ENCODE measurements at regions not wholly inside any gene's neighbourhood (a gene's known extent, or its start where the extent isn't known, plus 50 kb on each side); places are given as distances from the start of the nearest gene placed in this dataset.
A peak's percentile ranks its signal among the peaks of the same experiment; 100 is the strongest.

DNA sequence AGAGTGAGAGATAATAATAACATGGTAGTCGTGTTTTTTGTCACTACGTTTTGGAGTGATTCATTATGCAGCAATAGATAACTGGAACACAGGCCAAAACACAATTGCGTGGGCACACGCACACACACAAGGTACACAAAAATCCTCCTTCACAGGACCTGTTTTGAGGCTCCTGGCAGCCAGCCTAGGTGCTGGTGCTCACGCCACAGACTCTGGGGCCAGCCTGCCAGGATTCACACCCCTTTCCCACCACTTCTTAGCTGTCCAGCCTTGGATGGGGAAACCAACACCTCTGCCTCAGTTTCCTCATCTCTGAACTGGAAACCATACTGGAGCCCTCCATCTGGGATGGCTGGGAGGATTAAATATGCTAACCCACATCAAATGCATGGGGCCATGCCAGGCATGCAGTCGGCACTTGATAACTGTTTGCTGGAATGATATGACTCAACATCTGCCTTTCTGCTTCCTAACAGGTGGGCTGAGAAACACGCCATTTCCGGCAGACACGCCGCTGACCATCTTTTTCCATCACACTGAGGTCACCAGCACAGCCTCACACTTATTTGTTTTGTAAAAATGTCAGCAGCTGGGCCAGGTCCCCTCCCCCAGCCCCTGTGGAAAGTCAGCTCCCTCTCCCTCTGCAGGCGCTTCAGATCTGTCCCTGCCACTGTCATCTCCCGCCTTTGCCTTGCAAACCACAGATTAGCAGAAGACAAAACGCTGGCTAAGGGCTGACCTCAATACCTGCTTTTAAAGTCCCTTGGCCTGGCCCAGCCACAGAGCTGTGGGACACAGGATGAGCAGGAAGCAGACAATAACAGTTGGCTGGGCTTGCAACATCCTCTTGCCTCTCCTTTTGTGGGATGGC lies 237.5 kb downstream of the BCOR start (continued):
- TF ChIP-seq E2F3 (CRISPR knock-in tag; IDR thresholded peaks at IDR 0.05) (no peak), NR1H2 (CRISPR knock-in tag; IDR thresholded peaks at IDR 0.05) (no peak), GATAD2B (IDR thresholded peaks at IDR 0.05; ENCODE audit: borderline replicate concordance) (no peak), BRCA1 (IDR thresholded peaks at IDR 0.05) (no peak), BRCA1 (CRISPR knock-in tag; IDR thresholded peaks at IDR 0.05) (no peak), NR2C1 (IDR thresholded peaks at IDR 0.05) (no peak), NR2C1 (tag; IDR thresholded peaks at IDR 0.05) (no peak), MAX (CRISPR knock-in tag; IDR thresholded peaks at IDR 0.05) (peak; percentile 88), CHD2 (IDR thresholded peaks at IDR 0.05; ENCODE audit: low read depth, low read length) (no peak), GTF2E2 (tag; IDR thresholded peaks at IDR 0.05) (no peak), STAT6 (CRISPR knock-in tag; IDR thresholded peaks at IDR 0.05) (no peak)
- TF ChIP-seq, protein P1, sequence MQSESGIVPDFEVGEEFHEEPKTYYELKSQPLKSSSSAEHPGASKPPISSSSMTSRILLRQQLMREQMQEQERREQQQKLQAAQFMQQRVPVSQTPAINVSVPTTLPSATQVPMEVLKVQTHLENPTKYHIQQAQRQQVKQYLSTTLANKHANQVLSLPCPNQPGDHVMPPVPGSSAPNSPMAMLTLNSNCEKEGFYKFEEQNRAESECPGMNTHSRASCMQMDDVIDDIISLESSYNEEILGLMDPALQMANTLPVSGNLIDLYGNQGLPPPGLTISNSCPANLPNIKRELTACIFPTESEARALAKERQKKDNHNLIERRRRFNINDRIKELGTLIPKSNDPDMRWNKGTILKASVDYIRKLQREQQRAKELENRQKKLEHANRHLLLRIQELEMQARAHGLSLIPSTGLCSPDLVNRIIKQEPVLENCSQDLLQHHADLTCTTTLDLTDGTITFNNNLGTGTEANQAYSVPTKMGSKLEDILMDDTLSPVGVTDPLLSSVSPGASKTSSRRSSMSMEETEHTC (IDR thresholded peaks at IDR 0.05), result no peak
- TF ChIP-seq, protein P2, sequence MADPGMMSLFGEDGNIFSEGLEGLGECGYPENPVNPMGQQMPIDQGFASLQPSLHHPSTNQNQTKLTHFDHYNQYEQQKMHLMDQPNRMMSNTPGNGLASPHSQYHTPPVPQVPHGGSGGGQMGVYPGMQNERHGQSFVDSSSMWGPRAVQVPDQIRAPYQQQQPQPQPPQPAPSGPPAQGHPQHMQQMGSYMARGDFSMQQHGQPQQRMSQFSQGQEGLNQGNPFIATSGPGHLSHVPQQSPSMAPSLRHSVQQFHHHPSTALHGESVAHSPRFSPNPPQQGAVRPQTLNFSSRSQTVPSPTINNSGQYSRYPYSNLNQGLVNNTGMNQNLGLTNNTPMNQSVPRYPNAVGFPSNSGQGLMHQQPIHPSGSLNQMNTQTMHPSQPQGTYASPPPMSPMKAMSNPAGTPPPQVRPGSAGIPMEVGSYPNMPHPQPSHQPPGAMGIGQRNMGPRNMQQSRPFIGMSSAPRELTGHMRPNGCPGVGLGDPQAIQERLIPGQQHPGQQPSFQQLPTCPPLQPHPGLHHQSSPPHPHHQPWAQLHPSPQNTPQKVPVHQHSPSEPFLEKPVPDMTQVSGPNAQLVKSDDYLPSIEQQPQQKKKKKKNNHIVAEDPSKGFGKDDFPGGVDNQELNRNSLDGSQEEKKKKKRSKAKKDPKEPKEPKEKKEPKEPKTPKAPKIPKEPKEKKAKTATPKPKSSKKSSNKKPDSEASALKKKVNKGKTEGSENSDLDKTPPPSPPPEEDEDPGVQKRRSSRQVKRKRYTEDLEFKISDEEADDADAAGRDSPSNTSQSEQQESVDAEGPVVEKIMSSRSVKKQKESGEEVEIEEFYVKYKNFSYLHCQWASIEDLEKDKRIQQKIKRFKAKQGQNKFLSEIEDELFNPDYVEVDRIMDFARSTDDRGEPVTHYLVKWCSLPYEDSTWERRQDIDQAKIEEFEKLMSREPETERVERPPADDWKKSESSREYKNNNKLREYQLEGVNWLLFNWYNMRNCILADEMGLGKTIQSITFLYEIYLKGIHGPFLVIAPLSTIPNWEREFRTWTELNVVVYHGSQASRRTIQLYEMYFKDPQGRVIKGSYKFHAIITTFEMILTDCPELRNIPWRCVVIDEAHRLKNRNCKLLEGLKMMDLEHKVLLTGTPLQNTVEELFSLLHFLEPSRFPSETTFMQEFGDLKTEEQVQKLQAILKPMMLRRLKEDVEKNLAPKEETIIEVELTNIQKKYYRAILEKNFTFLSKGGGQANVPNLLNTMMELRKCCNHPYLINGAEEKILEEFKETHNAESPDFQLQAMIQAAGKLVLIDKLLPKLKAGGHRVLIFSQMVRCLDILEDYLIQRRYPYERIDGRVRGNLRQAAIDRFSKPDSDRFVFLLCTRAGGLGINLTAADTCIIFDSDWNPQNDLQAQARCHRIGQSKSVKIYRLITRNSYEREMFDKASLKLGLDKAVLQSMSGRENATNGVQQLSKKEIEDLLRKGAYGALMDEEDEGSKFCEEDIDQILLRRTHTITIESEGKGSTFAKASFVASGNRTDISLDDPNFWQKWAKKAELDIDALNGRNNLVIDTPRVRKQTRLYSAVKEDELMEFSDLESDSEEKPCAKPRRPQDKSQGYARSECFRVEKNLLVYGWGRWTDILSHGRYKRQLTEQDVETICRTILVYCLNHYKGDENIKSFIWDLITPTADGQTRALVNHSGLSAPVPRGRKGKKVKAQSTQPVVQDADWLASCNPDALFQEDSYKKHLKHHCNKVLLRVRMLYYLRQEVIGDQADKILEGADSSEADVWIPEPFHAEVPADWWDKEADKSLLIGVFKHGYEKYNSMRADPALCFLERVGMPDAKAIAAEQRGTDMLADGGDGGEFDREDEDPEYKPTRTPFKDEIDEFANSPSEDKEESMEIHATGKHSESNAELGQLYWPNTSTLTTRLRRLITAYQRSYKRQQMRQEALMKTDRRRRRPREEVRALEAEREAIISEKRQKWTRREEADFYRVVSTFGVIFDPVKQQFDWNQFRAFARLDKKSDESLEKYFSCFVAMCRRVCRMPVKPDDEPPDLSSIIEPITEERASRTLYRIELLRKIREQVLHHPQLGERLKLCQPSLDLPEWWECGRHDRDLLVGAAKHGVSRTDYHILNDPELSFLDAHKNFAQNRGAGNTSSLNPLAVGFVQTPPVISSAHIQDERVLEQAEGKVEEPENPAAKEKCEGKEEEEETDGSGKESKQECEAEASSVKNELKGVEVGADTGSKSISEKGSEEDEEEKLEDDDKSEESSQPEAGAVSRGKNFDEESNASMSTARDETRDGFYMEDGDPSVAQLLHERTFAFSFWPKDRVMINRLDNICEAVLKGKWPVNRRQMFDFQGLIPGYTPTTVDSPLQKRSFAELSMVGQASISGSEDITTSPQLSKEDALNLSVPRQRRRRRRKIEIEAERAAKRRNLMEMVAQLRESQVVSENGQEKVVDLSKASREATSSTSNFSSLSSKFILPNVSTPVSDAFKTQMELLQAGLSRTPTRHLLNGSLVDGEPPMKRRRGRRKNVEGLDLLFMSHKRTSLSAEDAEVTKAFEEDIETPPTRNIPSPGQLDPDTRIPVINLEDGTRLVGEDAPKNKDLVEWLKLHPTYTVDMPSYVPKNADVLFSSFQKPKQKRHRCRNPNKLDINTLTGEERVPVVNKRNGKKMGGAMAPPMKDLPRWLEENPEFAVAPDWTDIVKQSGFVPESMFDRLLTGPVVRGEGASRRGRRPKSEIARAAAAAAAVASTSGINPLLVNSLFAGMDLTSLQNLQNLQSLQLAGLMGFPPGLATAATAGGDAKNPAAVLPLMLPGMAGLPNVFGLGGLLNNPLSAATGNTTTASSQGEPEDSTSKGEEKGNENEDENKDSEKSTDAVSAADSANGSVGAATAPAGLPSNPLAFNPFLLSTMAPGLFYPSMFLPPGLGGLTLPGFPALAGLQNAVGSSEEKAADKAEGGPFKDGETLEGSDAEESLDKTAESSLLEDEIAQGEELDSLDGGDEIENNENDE (IDR thresholded peaks at IDR 0.05; ENCODE audit: low read depth, low read length), result no peak
